ENCODE measurements at regions not wholly inside any gene's neighbourhood (a gene's known extent, or its start where the extent isn't known, plus 50 kb on each side); places are given as distances from the start of the nearest gene placed in this dataset.

DNA sequence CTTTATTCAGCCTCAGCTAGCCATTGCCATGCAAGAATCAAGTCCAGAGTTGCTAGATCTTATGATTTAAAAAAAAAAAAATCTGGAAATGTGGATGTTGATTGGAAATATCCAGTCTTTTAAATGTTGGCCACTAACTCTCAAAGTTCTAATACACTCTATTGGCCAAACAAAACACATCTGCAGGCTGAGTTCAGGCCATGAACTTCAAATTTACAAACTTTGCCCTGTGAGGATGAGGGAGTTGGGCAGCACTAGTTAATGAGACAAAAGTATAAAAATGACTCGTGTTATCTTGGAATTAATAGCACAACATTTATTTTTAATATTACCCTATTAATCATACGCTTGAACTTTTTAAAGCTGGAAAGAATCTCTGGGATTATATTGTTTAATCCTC lies 432.3 kb downstream of the PLPP3 start:
- Histone ChIP-seq H3K27ac (ENCODE audit: low read depth, low read length, poor library complexity, severe bottlenecking) (no peak overlapping the region), H3K4me1 (ENCODE audit: insufficient read depth, low read length, poor library complexity, severe bottlenecking) (no peaks in the 10 kb centered on the region), H2AFZ (ENCODE audit: low read length) (no peak overlapping the region), H3K4me2 (ENCODE audit: low read length) (no peak overlapping the region), H3K36me3 (ENCODE audit: insufficient read depth, low read length) (no peaks in the 10 kb centered on the region), H3K9me3 (ENCODE audit: low read length) (no peaks in the 10 kb centered on the region), H4K20me1 (ENCODE audit: insufficient read depth, low read length) (no peaks in the 10 kb centered on the region), H3K79me2 (ENCODE audit: insufficient read depth, low read depth, low read length) (no peaks in the 10 kb centered on the region), H3K9me2 (ENCODE audit: insufficient read depth, low read length) (no peaks in the 10 kb centered on the region; the same call in 1 of the 2 replicates), H3K4me3 (ENCODE audit: low read depth, low read length, poor library complexity, severe bottlenecking) (no peak overlapping the region)
- POLR2A ChIA-PET: interaction anchor here (0.6 to 1.9 kb wide), 3 partner anchors 12 to 404 kb away, joined by 3 to 5 read pairs (median 4); no protein-coding TSS in a partner anchor
- intact Hi-C loops (cut with micrococcal nuclease; ENCODE audit: unreplicated experiment): loop anchor here (10.0 kb wide), 1 partner anchor 438 kb away; no protein-coding TSS in a partner anchor
- no peak for DNase-seq (ENCODE audit: low spot score)
- CTCF ChIA-PET (ENCODE audit: unreplicated experiment): no interaction called here
- TF ChIP-seq, protein P1, sequence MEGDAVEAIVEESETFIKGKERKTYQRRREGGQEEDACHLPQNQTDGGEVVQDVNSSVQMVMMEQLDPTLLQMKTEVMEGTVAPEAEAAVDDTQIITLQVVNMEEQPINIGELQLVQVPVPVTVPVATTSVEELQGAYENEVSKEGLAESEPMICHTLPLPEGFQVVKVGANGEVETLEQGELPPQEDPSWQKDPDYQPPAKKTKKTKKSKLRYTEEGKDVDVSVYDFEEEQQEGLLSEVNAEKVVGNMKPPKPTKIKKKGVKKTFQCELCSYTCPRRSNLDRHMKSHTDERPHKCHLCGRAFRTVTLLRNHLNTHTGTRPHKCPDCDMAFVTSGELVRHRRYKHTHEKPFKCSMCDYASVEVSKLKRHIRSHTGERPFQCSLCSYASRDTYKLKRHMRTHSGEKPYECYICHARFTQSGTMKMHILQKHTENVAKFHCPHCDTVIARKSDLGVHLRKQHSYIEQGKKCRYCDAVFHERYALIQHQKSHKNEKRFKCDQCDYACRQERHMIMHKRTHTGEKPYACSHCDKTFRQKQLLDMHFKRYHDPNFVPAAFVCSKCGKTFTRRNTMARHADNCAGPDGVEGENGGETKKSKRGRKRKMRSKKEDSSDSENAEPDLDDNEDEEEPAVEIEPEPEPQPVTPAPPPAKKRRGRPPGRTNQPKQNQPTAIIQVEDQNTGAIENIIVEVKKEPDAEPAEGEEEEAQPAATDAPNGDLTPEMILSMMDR (conservative IDR thresholded peaks at IDR 0.05; ENCODE audit: low read length): no peak
- TF ChIP-seq EZH2phosphoT487 (IDR thresholded peaks at IDR 0.05; ENCODE audit: borderline replicate concordance, low read depth, low read length): no peak
- BruUV-seq (replicated peaks): no TSS peak

DNA sequence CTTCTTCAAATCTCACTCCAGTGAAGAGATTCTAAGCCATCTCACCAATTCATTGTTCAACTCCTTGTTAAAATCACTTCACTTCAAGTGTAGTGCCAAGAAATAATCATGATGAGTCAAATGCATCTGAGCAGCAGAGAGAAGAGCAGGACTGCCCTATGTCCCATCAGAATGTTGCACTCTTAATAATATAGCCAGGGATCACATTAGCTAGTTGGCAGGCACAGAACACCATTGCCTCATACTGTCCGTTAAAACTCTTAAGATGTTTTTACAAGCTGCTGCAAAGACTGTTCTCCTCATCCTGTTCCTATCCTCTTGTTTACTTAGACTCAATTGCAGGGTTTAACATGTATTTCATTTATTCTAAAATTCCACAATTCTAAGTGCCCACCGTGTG lies 432.9 kb downstream of the PLPP3 start:
- H3K9me2 ChIP-seq (ENCODE audit: insufficient read depth, low read length): no peaks in the 10 kb centered on the region; the same call in 1 of the 2 replicates
- ChIA-PET POLR2A (interaction anchor here (0.6 to 1.9 kb wide), 3 partner anchors 13 to 1003 kb away, joined by 3 to 5 read pairs (median 3); no protein-coding TSS in a partner anchor), CTCF (ENCODE audit: unreplicated experiment) (no interaction called here)
- intact Hi-C loops (cut with micrococcal nuclease; ENCODE audit: unreplicated experiment): loop anchor here (10.0 kb wide), 1 partner anchor 438 kb away; no protein-coding TSS in a partner anchor
- TF ChIP-seq, protein P1 (conservative IDR thresholded peaks at IDR 0.05; ENCODE audit: low read length): no peak
- TF ChIP-seq EZH2phosphoT487 (IDR thresholded peaks at IDR 0.05; ENCODE audit: borderline replicate concordance, low read depth, low read length): no peak
- no TSS peak for BruUV-seq (replicated peaks)
- no peaks in the 10 kb centered on the region for H3K36me3 ChIP-seq (ENCODE audit: insufficient read depth, low read length)
- H3K4me3 ChIP-seq (ENCODE audit: low read depth, low read length, poor library complexity, severe bottlenecking): no peak overlapping the region
- H3K4me1 ChIP-seq (ENCODE audit: insufficient read depth, low read length, poor library complexity, severe bottlenecking): no peaks in the 10 kb centered on the region
- H4K20me1 ChIP-seq (ENCODE audit: insufficient read depth, low read length): no peaks in the 10 kb centered on the region
- no peak for DNase-seq (ENCODE audit: low spot score)
- H3K79me2 ChIP-seq (ENCODE audit: insufficient read depth, low read depth, low read length): no peaks in the 10 kb centered on the region
- no peak overlapping the region for H3K27ac ChIP-seq (ENCODE audit: low read depth, low read length, poor library complexity, severe bottlenecking)
- no peak overlapping the region for H2AFZ ChIP-seq (ENCODE audit: low read length)
- no peaks in the 10 kb centered on the region for H3K9me3 ChIP-seq (ENCODE audit: low read length)
- no peak overlapping the region for H3K4me2 ChIP-seq (ENCODE audit: low read length)

DNA sequence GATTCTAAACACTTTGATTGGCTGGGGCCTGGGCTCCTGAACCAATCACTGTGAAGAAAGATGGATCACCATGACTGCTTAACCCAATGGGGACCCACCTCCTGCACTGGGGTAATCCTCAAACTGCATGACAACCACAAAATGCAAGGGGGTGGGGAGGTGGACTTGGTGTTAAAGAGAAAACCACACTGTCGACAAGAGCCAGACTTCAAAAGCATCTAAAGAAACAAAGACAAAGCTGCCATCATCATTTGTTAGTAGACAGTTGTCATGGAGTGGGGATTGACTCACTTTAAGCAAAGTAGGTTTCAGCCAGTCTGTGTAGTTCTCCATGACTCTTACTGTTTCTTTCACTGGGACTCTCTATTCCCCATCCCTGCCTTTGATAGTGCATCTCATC lies 433.8 kb downstream of the PLPP3 start:
- TF ChIP-seq, protein P1 (conservative IDR thresholded peaks at IDR 0.05; ENCODE audit: low read length): no peak
- no peak for TF ChIP-seq EZH2phosphoT487 (IDR thresholded peaks at IDR 0.05; ENCODE audit: borderline replicate concordance, low read depth, low read length)
- BruUV-seq (replicated peaks): no TSS peak
- Histone ChIP-seq H3K36me3 (ENCODE audit: insufficient read depth, low read length) (no peaks in the 10 kb centered on the region), H3K79me2 (ENCODE audit: insufficient read depth, low read depth, low read length) (no peaks in the 10 kb centered on the region), H3K9me3 (ENCODE audit: low read length) (no peaks in the 10 kb centered on the region), H4K20me1 (ENCODE audit: insufficient read depth, low read length) (no peaks in the 10 kb centered on the region), H3K4me1 (ENCODE audit: insufficient read depth, low read length, poor library complexity, severe bottlenecking) (no peaks in the 10 kb centered on the region), H2AFZ (ENCODE audit: low read length) (no peak overlapping the region), H3K4me3 (ENCODE audit: low read depth, low read length, poor library complexity, severe bottlenecking) (no peak overlapping the region), H3K4me2 (ENCODE audit: low read length) (no peak overlapping the region), H3K9me2 (ENCODE audit: insufficient read depth, low read length) (no peaks in the 10 kb centered on the region; the same call in 1 of the 2 replicates), H3K27ac (ENCODE audit: low read depth, low read length, poor library complexity, severe bottlenecking) (no peak overlapping the region)
- intact Hi-C loops (cut with micrococcal nuclease; ENCODE audit: unreplicated experiment): loop anchor here (10.0 kb wide), 1 partner anchor 439 kb away; no protein-coding TSS in a partner anchor
- DNase-seq (ENCODE audit: low spot score): no peak
- ChIA-PET CTCF (ENCODE audit: unreplicated experiment) (no interaction called here), POLR2A (interaction anchor here (0.6 to 1.9 kb wide), 2 partner anchors 14 to 36 kb away, joined by 3 to 5 read pairs; no protein-coding TSS in a partner anchor)
